Tongue (tissue), 1 donor: ENCODE measurements at regions not wholly inside any gene's neighbourhood (a gene's known extent, or its start where the extent isn't known, plus 50 kb on each side); places are given as distances from the start of the nearest gene placed in this dataset.

ENCODE experiments used
- DNase-seq: peaks from one replicate; pipeline ENCODE4 v3.0.0-alpha.2; 2015

DNA sequence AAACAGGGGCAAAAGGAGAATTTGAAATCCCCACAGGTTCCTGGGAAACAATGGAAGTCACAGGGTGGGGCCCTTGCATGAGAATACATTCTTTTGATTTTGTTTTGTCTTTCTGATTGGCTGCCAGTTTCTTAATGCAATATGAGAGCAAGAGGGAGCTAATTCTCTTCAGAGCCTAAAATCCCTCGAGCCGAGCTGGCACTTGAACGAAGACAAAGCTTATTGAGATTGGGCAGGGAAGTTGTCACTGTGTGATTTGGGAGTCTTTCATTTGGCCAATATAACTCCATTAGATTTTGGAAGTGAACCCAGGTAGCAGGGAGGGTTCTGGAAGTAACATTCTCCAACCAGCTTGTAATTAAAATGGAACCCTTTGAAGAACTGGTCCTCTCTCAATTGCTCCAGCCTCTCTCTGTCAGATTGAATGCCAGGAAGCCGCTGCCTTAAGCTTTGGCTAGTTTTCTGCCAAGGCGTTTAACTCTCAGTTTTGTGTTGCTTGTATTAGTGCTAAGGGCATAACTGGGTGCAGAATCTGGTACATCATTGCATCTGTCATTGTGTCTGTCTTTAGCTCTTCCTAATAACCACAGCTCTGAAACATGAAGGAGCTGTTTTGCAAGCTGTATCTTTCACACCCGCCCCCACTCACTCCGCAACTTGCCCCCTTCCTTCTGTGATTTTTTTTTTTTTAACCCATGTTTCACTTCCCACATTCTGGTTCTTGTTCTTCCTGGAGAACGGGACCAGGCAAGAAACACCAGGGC, 272.0 kb downstream of the MAF start:
- DNase-seq: peak; percentile 51

DNA sequence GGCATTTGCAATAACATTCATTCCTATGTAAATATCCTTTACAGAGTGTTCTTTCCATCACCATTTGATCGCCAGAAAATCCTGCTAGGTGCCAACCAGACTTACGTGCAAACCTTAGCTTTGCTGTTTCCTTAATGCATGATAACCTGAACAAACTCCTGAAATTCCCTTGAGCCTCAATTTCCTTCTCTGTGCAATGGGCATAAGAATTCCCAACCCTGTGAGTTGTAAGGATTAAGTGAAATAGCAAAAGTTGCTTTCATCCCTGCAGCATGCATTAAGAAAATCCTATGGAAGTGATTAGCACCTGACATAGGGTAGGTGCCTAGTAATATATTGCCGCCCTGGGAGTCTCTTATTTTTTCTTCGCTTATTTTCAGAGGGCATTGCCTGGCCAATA, 272.7 kb downstream of the MAF start:
- no peak for DNase-seq

DNA sequence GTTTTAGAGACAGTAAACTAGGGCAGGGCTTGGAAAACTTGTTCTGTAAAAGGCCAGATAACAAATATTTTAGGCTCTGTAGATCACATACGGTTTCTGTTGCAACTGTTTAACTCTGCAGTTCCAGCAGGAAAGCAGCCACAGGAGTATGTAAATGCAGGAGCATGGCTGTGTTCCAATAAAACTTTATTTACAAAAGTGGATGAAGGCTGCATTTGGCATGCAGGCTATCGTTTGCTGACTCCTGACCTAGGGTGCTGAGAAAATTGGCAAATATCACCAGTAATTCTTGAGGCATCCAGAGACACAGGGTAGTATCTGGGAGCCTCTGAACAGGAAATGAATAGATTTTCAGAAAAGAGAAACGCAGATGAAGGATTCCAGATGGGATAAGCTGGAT, 274.0 kb downstream of the MAF start:
- no peak for DNase-seq

DNA sequence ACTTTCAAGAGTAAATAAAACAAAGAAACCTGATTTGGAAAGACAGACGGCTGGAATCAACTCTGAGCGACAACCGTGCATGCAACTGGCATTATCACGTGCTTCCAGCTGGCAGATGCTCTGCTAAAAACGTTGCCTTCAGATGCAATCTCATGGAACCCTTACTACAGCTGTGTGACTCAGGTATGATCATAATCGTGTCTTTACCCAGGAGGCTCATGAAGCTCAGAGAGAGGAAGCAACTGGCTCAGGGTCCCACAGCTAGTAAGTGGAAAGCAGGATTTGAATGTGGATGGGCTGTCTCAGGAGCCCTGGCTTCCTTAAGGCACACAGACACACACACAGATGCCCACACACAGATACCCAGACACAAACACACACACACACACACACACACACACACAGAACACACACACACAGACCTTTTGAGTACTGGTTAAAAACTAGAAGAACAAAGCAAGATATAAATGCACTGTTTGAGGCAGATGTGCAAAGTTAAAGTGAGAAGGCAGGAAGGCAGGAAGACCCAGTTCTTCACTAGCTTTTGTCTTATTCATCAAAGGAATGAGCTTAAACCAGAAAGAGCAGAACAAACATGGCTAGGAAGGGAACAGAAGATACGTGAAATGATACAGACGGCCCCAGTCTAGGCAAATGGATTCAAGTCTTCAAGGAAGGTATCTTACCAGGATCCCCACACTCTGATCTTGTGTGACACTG, 275.2 kb downstream of the MAF start:
- DNase-seq: no peak

DNA sequence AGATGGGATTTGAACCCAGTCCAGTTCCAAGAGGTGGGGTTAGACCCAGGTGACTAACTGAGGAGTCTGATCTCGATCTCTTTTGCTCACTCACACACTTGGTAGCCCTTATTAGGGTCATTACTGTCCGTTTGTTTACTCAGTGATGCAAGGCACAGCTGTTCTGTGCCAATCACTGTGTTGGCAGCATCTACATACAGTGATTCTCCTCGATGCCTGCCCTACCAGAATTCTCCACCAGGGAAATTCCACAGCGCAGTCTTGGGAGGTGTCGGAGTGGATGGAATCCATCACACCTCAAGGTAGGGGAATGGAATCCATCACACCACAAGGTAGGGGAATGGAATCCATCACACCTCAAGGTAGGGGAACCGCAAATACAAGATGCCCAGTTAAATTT, 279.6 kb downstream of the MAF start:
- DNase-seq: peak; percentile 40

DNA sequence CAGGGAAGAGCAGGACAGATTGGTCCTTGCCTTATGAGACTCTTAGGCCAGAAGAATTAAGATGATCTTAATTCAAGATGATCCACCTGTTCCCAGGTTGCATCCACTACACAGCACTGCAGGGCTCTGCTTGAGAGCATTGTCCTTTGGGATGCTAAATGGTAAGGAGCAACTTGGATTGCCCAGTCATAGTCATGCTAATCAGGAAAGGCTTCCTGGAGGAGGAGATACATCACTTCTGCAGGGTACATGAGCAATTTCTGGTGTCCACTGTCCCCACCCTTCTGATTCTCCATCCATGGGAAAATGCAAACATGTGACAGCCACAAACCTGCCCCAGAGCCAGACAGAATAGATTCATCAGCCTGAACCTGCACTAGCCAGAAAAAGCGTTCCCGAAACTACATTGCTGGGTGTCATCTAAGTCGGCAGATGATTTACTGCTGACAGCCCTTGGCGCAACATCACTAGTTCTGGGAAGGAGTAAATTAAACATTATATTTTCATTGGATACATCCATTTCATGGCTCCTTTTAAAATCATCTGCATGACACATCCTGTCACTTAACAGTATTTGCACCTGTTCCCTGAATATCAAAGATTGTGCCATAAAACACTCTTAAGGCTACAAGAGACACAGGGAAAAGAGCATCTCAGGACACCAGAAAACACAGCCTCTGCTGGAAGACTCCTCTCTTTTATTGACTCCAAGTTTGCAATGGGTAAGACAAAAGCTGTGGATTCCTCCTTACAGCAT, 282.2 kb downstream of the MAF start:
- DNase-seq: peak; percentile 10

DNA sequence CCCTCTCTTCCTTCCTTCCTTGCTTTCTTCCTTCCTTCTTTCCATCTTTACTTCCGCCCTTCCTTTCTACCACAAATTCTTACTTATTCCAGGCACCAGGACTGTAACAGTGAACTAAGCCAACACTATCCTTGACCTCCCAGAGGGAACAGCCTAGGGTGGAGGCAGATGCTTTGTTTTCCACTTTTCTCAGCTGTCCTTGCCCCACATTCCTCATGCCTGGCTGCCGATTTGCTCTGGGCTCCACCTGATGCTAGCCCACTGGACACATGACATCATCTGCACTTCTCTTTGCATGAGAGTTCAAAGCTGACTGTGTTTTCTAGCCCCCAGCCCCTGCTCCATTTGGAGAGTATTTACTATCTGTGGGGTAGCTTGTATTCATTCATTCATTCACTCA, 283.0 kb downstream of the MAF start:
- DNase-seq: no peak

DNA sequence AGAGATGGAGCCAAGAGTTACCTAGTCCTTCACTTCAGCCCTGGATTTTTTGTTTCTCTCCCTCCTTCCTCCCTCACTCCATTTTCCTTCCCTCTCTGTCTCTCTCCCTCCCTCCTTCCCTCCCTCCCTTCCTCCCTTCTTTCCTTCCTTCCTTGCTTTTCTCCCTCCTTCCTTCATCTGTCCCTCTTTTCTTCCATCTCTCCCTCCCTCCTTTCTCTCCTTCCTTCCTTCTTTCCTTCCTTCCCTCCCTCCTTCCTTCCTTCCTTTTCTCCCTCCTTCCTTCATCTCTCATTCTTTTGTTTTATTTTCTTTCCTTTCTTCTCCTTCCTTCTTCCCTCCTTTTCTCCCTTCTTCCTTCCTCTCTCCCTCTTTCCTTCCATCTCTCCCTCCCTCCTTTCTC, 283.5 kb downstream of the MAF start:
- DNase-seq: no peak

DNA sequence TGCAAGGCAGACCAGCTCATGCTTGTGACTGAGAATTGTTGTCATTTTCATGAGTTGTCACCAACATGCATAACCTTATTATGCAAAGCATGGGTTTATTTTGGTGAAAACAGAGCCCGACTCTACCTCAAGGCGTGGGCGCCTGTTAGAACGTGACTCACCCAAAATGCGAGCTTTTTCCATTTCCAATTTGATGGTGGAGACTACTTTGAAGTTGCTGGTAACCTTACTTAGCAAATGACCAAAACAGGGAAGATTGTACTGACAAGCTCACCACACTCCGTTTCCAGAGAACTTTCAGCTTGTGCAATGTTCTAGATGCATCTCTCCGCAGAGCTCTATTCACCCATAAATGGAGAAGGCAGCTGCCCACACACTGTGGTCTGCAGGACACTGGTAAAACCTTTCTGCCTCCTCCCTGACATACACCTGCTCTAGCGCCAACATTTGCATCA, 284.5 kb downstream of the MAF start:
- DNase-seq: no peak

DNA sequence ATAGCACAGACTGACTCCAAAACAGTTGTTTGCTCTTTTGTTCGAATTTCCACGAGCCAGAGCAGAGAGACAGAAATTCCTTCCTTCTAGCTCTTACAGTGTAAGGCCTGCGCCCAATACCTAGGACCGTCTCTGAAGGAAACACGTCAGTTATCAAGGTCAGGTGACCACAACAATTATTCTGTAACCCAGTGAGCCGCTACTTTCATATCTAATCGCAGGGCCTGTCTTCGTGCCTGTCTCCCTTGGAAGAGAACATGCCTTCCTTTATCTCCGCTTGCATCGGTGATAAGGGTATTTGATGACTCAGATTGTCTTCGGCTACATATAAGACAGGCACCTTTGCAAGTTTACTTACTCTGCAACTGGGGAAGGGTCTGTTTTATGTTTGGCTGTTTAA, 288.0 kb downstream of the MAF start:
- no peak for DNase-seq

DNA sequence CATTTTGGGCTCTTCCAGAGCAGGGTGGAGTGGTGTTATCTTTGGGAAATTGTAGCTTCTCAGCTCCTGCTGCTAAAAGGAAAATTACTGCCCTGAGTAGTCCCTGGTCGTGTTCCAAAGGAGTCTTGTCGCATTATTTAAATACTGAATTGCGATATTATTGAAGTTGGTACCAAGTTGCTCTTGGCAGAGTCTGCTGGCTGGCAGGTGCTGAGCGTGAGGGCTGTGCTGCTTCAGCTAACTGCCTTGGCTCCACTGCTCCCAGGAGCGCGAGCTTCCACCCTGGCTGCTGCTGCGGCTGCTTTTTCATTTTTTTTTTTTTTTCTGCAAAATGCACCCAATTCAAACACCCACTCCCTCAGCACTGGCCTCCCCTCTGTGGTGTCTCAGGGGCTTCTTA, 289.8 kb downstream of the MAF start:
- peak; percentile 35 for DNase-seq

DNA sequence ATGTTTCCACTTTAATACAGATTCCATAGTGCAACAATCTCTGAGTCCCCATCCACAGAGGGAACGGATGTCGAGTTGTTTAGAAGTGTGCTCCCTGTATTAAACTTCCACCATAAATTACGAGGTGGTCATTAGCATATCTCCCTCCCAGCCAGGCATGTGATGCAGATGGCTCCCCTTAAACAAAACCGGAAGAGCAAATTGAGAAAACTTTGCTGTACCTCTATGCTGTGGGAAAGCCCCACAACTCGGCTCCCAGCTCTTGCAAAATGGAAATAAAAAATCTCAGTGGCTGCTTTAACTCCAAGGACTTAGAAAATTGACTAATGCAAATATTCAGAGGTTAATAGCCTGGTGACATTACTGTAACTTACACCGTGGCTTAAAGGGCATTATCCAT, 290.9 kb downstream of the MAF start:
- no peak for DNase-seq

DNA sequence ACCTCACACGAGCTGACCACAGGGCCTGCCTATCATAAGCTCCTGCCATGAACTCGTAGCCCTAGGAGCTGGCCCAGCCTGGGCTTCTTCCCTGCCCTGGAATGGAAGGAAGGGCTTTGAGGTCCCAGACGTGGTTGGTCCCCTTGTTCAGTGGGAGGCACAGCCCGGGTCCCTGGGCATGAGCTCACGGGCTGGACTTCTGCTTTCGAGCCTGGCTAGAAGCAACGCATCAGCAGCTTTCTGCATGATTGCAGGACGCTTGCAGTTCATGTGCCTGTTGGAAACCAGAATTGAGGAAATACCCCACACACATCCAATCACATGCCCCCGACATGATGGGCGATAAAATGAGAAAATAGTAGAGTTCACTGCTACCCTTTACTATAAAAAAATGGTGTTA, 293.3 kb downstream of the MAF start:
- no peak for DNase-seq

DNA sequence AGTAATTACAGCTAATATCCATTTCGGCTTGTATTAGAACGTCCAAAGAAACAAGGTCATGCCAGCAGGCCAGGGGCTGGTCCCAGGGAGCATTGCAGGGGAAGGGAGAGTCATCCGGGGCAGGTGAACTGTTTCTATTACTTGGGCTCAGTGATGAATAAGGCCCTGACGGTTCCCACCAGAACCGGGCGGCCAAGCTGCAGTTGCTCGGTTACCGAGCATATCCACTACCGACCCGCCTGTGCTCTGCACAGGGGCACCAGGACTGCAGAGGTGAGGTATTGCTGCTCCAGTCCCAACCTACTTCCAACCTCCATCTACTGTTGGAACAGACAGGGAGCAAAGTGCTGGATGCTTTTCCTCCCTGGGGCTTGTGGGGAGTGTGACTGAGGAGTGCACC, 295.5 kb downstream of the MAF start:
- no peak for DNase-seq

DNA sequence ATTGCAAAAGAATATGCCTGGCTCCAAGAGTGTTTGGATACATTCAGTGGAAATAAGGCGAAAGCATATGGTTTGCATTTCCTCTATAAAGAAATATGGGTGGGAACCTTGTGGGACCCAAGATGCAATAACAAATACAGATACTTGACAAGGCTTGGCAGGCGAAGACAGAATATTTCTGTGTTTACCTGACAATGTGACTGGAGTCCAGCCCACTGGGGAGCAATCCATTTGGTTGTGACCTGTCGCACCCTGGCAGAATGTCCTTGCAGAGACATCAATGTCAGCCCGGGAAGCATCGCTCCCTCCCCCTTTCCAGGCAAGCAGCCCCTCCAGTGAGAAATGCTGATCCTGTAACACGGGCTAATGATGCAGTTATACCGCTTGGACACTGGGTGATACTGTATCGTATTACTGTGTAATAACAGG, 296.6 kb downstream of the MAF start:
- DNase-seq: peak; percentile 71

DNA sequence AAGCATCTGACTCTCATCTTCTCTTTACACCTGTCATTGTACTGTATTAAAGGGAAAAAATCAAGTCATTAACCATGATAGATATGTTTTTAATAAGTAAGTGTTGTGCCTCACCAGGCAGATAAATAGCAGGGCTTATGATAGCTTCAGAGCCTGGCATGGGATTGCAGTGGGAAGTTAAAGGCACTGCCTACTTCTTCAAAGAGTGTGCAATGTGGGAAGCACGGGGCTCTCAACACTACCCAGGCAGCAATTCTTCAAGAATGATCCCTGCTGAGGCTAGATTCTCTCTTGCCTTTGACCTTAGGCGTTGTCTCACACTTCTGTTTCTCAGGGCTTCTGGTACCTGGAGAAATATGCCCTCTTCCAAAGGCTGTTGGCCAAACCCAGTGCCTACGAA, 297.3 kb downstream of the MAF start:
- DNase-seq: no peak

DNA sequence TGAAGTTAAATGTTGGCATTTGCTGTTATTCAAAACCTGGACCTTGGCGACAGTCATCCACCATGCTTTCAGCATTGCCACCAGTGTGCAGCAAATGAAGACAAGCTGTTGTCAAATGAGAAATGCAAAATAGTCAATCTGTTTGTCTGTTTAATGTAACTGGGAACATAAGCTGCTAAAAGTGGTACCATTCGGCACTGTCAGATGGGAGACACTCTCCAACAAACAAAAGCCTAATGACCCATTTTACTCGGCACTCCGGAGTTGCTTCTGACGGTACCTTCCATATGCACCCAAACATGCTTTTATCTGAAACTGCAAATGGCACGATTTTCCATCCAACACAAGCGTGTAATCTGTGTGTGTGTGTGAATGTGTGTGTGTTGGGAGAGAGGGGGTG, 297.8 kb downstream of the MAF start:
- DNase-seq: no peak

DNA sequence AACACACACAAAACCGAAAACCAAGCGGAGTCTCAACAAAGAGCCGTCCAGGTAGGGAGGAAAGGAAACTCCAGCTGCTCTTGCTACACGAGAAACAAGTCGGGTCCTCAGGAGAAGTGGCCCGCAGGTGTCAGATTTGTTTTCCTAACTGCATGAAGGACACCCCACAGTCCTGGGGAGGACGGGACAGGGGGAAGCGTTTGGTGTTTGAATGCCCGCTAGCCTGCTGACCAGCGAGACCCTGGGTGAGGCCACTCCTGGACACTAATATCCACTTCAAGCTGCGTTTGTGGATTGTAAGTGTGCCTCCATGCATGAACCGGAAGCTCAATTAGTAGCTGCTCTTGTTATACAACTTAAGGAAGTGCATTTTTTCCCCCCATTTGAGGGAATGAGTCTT, 299.5 kb downstream of the MAF start:
- DNase-seq: no peak

DNA sequence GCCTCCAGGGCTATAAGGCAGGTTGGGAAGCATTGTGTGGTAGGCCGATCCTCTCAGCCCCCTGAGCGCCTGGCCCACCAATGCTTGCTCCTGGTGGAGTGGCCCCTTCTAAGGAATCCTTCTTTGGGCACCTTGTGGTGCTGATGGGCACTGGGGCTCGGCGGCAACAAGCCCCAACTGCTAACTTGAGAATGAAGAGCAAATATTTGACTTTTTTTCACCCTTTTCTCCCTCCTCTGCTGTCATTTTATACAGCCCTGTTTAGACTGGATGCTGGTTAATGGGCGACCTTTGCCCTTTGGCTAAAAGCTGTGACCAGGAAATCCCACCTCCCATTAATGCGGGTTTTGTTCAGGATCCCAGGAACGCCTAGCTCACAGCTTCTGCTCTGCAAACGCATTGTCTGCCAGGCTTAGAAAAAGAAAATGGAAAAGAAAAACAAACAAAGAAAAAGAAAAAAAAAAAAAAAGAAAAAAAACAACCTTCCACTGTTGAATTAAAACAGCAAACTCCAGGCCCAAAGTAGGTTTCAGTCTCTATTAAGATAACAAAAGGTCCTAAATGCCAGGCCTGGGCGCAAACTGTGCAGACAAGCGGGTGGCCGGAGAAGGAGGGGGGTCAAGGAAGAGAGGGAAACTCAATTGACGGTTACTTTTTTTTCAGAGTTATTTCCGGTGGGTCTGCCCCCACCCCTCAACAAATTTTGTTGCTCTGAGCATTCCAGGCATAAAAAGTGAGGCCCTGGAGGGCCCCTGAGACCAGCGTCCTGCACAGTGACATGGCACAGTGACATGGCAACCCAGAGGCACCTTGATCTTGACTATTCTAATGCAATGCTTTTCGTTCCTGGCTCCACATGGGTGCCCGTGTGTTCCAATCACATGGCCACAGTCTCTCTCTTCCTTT, 301.4 kb downstream of the MAF start:
- no peak for DNase-seq

DNA sequence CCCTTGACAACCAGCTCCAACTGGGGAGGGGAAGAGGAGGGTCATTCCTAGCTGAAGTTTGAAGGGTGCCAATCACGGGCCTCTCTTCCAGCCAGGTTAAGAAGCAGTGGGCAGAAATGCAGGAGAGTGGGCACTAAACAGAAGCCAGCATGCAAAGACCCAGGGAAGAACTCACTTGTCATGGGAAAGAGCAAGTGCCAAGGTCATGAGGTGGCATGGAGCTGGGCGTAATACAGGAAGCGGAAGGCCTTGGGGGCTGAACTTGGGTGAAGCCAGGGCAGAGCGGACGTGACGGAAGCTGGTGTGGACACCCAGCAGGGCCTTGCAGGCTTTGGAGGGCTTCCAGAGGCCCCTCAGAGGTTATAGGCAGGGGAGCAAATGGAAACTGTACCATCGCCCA, 302.1 kb downstream of the MAF start:
- no peak for DNase-seq

DNA sequence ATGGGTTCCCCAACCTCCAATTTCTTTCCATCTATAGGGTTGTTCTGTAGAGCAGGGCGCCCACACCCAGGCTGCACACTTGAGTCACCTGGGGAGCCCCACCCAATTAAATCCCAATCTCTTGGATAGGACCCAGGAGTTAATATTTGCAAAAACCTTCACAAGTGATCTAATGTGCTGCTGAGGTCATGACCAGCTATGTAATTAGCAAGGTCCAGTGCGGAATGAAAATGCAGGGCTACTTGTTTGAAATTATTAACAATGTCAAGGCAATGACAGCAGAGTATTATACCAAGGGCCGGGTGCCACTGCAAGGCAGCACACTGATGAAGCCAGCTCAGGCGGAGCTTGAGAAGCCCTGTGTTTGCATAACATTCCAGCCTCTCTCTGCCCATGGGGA, 302.7 kb downstream of the MAF start:
- no peak for DNase-seq

DNA sequence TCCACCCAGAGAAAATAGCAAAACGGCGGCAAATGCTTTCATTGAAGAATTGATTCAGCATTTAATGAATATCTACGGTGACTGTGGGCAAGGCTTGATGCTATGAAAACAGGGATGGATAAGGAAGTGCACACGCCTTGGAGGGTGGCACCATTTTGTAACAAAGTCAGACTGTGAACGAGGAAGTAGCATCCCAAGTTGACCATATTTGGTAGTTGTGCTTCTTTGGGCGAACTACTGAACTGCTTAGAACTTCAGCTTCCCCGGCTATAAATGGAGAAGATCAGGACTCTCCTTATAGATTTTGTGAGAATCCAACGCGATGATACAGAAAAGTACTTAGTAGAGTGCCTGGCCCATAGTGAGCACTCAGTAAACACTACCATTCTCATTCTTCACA, 303.2 kb downstream of the MAF start:
- no peak for DNase-seq
